Stimulated activated CD4-positive, alpha-beta T cell treated with anti-CD3 and anti-CD28 coated beads, Interleukin-12 subunit alpha, Interleukin-12 subunit beta, amount 100 ng/mL, for 48 hours (primary cell): ENCODE measurements at regions not wholly inside any gene's neighbourhood (a gene's known extent, or its start where the extent isn't known, plus 50 kb on each side); places are given as distances from the start of the nearest gene placed in this dataset.
"Not testable (repeated sequence)": the region's sequence is repeated elsewhere in the genome, so short reads cannot be mapped to it uniquely, and the experiment has no call there.

Experiments
- DNase-seq, 3 donors: peaks; one replicate each; pipeline ENCODE4 v3.0.0-alpha.2; 2020; ENCODE audit warnings: low read depth in 2 of 3, low spot score in 1 of 3

GRCh38 chr10:2049560-2049959, 312.2 kb upstream of the ADARB2 start:
- no peak for DNase-seq

GRCh38 chr10:2048337-2048973, 311.1 kb upstream of the ADARB2 start:
- no peak for DNase-seq

GRCh38 chr10:2047679-2048078, 310.4 kb upstream of the ADARB2 start:
- DNase-seq = no peak

GRCh38 chr10:2043379-2043778, 306.1 kb upstream of the ADARB2 start:
- DNase-seq = no peak

- DNase-seq = no peak
Observed at GRCh38 chr10:2038036-2038435, 300.7 kb upstream of the ADARB2 start.

- DNase-seq = no peak
Observed at GRCh38 chr10:2037246-2037645, 299.9 kb upstream of the ADARB2 start.

- DNase-seq = no peak
Observed at GRCh38 chr10:2036209-2036608, 298.9 kb upstream of the ADARB2 start.

GRCh38 chr10:2030046-2030445, 292.7 kb upstream of the ADARB2 start:
- DNase-seq = no peak

GRCh38 chr10:2026936-2027335, 289.6 kb upstream of the ADARB2 start:
- DNase-seq = no peak

GRCh38 chr10:2024750-2025149, 287.4 kb upstream of the ADARB2 start:
- DNase-seq = not testable (repeated sequence)

GRCh38 chr10:2023687-2024086, 286.4 kb upstream of the ADARB2 start:
- DNase-seq = no peak

GRCh38 chr10:2022401-2022800, 285.1 kb upstream of the ADARB2 start:
- no peak for DNase-seq

- no peak for DNase-seq
Observed at GRCh38 chr10:2020836-2021235, 283.5 kb upstream of the ADARB2 start.

- no peak for DNase-seq
Observed at GRCh38 chr10:2019803-2020202, 282.5 kb upstream of the ADARB2 start.

GRCh38 chr10:2019281-2019680, 282.0 kb upstream of the ADARB2 start:
- no peak for DNase-seq

- DNase-seq = no peak
Observed at GRCh38 chr10:2014541-2014940, 277.2 kb upstream of the ADARB2 start.

- DNase-seq = no peak
Observed at GRCh38 chr10:2012209-2012608, 274.9 kb upstream of the ADARB2 start.

- no peak for DNase-seq
Observed at GRCh38 chr10:2011106-2011716, 273.9 kb upstream of the ADARB2 start.

GRCh38 chr10:2005546-2005945, 268.2 kb upstream of the ADARB2 start:
- DNase-seq = no peak

GRCh38 chr10:1992930-1993329, 255.6 kb upstream of the ADARB2 start:
- DNase-seq = no peak

- DNase-seq = no peak
Observed at GRCh38 chr10:1989090-1989489, 251.8 kb upstream of the ADARB2 start.

- no peak for DNase-seq
Observed at GRCh38 chr10:1981976-1982375, 244.7 kb upstream of the ADARB2 start.

- DNase-seq = no peak
Observed at GRCh38 chr10:1980459-1980858, 243.1 kb upstream of the ADARB2 start.
